Ishikawa (cell line): ENCODE measurements at regions not wholly inside any gene's neighbourhood (a gene's known extent, or its start where the extent isn't known, plus 50 kb on each side); places are given as distances from the start of the nearest gene placed in this dataset.

Experiments
- CEBPB ChIP-seq: IDR thresholded peaks from 2 replicates; pipeline ENCODE4 v1.6.1; 2012
- CREB1 ChIP-seq: IDR thresholded peaks from 2 replicates; pipeline ENCODE4 v1.6.1; 2012; ENCODE audit warnings: low read depth
- EGR1 ChIP-seq: IDR thresholded peaks from 2 replicates; pipeline ENCODE4 v1.6.1; 2012
- EP300 ChIP-seq: IDR thresholded peaks from 2 replicates; pipeline ENCODE4 v1.6.1; 2012; ENCODE audit warnings: borderline replicate concordance
- FOXM1 ChIP-seq: IDR thresholded peaks from 2 replicates; pipeline ENCODE4 v1.6.1; 2012; ENCODE audit warnings: low read depth, borderline replicate concordance
- MAX ChIP-seq: IDR thresholded peaks from 2 replicates; pipeline ENCODE4 v1.6.1; 2012
- NFIC ChIP-seq: IDR thresholded peaks from 2 replicates; pipeline ENCODE4 v1.6.1; 2012
- RAD21 ChIP-seq: IDR thresholded peaks from 2 replicates; pipeline ENCODE4 v1.6.1; 2012; ENCODE audit warnings: low read depth
- TAF1 ChIP-seq: IDR thresholded peaks from 2 replicates; pipeline ENCODE4 v1.6.1; 2012; ENCODE audit warnings: low read depth, mild to moderate bottlenecking
- TCF12 ChIP-seq: IDR thresholded peaks from 2 replicates; pipeline ENCODE4 v1.6.1; 2012; ENCODE audit warnings: low read depth
- TEAD4 ChIP-seq: IDR thresholded peaks from 2 replicates; pipeline ENCODE4 v1.6.1; 2012
- USF1 ChIP-seq: IDR thresholded peaks from 2 replicates; pipeline ENCODE4 v1.6.1; 2012
- YY1 ChIP-seq: IDR thresholded peaks from 2 replicates; pipeline ENCODE4 v1.6.1; 2012; ENCODE audit warnings: low read depth
- ZBTB7A ChIP-seq: IDR thresholded peaks from 2 replicates; pipeline ENCODE4 v1.6.1; 2012; ENCODE audit warnings: low read depth
- TF ChIP-seq, protein P1 (sequence below): IDR thresholded peaks from 2 replicates; pipeline ENCODE4 v1.6.1; 2012; ENCODE audit warnings: low read depth, mild to moderate bottlenecking

DNA sequence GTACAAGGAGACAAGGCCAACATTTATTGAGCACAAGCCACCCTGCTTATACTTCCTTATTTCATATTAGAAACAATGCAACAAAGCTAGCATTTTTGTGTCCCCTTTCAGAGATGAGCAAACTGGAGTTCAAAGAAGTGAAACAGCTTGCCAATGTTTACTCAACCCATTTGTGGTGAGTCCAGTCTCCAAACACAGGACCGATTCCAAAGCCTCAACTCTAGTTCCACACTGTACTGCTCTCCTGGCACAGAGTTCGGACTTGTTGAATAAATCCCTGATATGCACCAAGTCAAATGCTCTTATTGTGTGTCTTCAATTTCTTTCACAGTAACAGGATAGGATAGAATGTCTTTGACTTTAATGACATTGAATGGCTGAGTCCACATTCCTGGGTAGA lies 604.8 kb upstream of the BRINP1 start:
- TF ChIP-seq, protein P1, sequence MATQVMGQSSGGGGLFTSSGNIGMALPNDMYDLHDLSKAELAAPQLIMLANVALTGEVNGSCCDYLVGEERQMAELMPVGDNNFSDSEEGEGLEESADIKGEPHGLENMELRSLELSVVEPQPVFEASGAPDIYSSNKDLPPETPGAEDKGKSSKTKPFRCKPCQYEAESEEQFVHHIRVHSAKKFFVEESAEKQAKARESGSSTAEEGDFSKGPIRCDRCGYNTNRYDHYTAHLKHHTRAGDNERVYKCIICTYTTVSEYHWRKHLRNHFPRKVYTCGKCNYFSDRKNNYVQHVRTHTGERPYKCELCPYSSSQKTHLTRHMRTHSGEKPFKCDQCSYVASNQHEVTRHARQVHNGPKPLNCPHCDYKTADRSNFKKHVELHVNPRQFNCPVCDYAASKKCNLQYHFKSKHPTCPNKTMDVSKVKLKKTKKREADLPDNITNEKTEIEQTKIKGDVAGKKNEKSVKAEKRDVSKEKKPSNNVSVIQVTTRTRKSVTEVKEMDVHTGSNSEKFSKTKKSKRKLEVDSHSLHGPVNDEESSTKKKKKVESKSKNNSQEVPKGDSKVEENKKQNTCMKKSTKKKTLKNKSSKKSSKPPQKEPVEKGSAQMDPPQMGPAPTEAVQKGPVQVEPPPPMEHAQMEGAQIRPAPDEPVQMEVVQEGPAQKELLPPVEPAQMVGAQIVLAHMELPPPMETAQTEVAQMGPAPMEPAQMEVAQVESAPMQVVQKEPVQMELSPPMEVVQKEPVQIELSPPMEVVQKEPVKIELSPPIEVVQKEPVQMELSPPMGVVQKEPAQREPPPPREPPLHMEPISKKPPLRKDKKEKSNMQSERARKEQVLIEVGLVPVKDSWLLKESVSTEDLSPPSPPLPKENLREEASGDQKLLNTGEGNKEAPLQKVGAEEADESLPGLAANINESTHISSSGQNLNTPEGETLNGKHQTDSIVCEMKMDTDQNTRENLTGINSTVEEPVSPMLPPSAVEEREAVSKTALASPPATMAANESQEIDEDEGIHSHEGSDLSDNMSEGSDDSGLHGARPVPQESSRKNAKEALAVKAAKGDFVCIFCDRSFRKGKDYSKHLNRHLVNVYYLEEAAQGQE, result no peak
- TF ChIP-seq ZBTB7A, result no peak
- TF ChIP-seq YY1, result no peak
- no peak for TF ChIP-seq NFIC
- TF ChIP-seq TCF12, result no peak
- TF ChIP-seq MAX, result no peak
- no peak for TF ChIP-seq RAD21
- no peak for TF ChIP-seq FOXM1
- no peak for TF ChIP-seq TEAD4
- TF ChIP-seq EP300, result no peak
- TF ChIP-seq CREB1, result no peak
- no peak for TF ChIP-seq CEBPB
- no peak for TF ChIP-seq EGR1

DNA sequence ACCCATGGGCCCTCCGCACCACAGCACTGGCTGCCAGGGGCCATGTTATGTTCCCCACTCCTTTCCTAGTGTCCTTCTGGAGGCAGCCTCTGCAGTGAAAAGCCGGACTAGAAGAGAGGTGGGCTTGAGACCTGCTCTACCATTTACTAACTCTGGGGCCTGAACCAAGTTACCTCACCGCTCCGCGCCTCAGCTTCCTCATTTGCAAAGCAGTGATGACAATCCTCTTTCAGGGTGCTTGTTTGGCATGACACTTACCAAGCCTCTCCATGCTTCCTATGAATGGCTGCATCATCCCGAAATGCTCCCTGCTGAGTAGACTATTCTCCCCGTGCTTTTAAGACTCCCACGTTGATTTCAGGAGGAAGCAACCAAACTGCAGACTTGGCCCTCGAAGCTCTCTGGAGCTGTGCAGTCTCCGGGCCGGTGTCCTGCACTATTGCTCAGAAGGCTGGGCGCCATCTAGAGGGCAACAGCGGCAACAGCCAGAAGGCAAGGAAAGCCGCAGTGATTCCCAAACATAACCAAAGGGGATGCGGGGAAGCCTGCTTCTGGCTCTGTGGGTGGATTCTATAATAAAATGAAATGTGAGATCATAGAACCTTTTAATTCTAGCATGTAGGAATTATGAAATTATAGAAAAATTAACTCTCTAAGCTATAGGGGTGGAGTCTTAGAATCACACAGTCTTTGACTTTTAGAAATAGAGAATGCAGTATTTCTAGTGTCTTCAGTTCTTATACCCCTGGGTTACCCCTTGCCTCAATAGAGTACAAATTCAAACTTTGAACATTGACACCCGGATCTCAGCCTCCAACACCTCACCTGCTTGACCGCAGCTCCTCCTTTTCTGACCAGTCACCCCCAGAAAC lies 599.8 kb upstream of the BRINP1 start:
- TF ChIP-seq USF1 (no peak), ZBTB7A (no peak), RAD21 (peak; percentile 73), FOXM1 (no peak)

DNA sequence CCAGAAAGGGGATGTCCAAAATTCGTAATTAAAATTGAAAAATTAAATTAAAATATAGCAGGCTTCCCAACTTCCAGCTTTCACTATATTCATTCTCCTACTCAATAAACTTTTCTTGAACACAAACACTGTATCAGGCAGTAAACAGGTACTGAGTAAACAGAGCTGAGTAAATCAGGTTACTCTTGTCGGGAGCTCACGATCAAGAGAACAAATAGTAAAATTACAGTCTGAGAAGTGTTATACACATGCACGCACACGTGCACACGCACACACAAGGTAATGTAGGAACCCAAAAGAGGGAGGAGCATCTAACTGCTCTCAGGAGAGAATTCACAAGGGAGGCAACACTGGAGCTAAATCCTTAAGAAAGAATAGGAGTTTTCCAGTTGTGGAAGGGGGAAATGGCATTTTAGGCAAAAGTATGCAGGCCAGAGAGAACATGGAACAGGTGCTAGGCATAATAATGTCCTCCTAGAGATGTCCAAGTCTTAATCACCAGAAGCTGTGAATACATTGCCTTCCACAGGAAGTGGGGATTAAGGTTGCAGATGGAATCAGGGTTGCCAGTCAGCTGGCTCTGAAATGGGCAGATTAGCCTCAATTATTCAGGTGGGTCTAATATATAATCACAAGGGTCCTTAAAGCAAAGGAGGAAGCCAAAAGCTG lies 598.8 kb upstream of the BRINP1 start:
- TF ChIP-seq EGR1 (no peak), NFIC (no peak), TCF12 (no peak), RAD21 (no peak)
- TF ChIP-seq, protein P1, result no peak

DNA sequence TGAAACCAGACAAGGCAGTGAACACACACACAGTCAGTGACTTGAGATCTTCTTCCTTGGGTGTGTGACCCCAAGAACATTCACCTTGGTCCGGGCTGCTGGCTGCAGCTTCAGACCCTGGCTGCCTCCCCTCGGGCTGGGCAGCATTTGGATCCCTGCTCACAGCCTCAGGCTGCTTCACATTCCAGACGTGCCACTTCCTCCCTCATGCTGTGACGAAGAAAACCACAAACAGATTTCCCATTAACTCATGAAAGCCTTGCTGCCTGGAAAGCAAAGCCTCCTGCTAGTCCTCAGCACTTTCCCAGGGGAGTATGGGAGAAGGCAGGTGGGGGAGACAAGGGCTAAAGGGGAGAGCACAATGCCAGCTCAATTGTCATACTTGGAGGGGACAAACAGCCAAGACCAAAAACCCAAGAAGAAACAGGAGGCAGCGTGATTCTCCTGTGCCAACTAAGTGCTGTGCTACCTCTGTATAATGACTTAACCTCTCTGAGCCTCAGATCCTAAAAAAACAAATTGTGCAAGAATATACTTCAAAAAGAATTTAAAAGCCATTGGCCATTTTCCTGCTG lies 594.6 kb upstream of the BRINP1 start:
- peak; percentile 53; the same call in 1 of the 2 replicates for TF ChIP-seq MAX
- TF ChIP-seq USF1, result no peak
- TF ChIP-seq, protein P1, result no peak
- no peak for TF ChIP-seq TAF1
- TF ChIP-seq RAD21, result no peak
- TF ChIP-seq TEAD4, result peak; percentile 89
- no peak for TF ChIP-seq EP300
